ENCODE measurements at regions not wholly inside any gene's neighbourhood (a gene's known extent, or its start where the extent isn't known, plus 50 kb on each side); places are given as distances from the start of the nearest gene placed in this dataset.
A peak's percentile ranks its signal among the peaks of the same experiment; 100 is the strongest.

DNA sequence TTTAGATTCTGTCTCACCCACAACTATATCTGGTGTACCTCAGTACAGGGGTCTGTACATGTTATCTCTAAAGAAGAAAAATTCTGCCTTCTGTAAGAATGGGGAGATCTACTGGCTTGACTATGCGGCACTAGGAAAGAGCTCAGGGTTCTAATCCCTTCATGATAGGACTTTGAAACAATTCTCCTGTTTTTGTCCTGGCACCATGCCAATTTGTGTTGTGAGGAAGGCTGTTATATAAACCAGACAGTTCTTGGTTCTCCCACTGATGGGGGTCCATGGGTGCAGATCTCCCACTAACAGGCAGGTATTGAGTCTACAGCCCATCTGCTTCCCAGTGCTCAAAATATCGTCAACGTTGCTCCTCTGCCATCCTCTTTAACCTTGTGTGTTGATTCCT lies 883.7 kb downstream of the GALC start:
- no peak overlapping the region for H3K4me3 ChIP-seq (ENCODE audit: low read length)
- H3K9me3 ChIP-seq (ENCODE audit: control insufficient read depth, insufficient read depth, low read length), result no peaks in the 10 kb centered on the region
- H3K36me3 Mint-ChIP-seq, result peaks cover 9% of the 10 kb centered on the region
- intact Hi-C loops (cut with micrococcal nuclease), result no loop called here
- H3K4me3 Mint-ChIP-seq, result no peak overlapping the region
- H3K4me1 ChIP-seq (ENCODE audit: control insufficient read depth, insufficient read depth, low read length), result no peaks in the 10 kb centered on the region
- H3K9me3 Mint-ChIP-seq, result peaks cover 14 to 20% of the 10 kb centered on the region in 2 donors
- ATAC-seq, result no peak
- no peaks in the 10 kb centered on the region for H3K36me3 ChIP-seq (ENCODE audit: control insufficient read depth, insufficient read depth, low read length)
- no peak overlapping the region for H3K27ac Mint-ChIP-seq
- H3K27me3 ChIP-seq (ENCODE audit: control insufficient read depth, insufficient read depth, low read length), result no peaks in the 10 kb centered on the region
- H3K27me3 Mint-ChIP-seq (ENCODE audit: low read depth in 2 of 2), result no peaks in the 10 kb centered on the region
- 95% methylated on average over 1 of the region's 3 CpGs for WGBS (ENCODE audit: insufficient coverage)
- TF ChIP-seq, protein P1, sequence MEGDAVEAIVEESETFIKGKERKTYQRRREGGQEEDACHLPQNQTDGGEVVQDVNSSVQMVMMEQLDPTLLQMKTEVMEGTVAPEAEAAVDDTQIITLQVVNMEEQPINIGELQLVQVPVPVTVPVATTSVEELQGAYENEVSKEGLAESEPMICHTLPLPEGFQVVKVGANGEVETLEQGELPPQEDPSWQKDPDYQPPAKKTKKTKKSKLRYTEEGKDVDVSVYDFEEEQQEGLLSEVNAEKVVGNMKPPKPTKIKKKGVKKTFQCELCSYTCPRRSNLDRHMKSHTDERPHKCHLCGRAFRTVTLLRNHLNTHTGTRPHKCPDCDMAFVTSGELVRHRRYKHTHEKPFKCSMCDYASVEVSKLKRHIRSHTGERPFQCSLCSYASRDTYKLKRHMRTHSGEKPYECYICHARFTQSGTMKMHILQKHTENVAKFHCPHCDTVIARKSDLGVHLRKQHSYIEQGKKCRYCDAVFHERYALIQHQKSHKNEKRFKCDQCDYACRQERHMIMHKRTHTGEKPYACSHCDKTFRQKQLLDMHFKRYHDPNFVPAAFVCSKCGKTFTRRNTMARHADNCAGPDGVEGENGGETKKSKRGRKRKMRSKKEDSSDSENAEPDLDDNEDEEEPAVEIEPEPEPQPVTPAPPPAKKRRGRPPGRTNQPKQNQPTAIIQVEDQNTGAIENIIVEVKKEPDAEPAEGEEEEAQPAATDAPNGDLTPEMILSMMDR (IDR thresholded peaks at IDR 0.05), result no peak
- H3K4me1 Mint-ChIP-seq, result no peaks in the 10 kb centered on the region
- peak in 1 of 2 donors; percentile 1 for DNase-seq
- no peak overlapping the region for H3K27ac ChIP-seq (ENCODE audit: low read length)

DNA sequence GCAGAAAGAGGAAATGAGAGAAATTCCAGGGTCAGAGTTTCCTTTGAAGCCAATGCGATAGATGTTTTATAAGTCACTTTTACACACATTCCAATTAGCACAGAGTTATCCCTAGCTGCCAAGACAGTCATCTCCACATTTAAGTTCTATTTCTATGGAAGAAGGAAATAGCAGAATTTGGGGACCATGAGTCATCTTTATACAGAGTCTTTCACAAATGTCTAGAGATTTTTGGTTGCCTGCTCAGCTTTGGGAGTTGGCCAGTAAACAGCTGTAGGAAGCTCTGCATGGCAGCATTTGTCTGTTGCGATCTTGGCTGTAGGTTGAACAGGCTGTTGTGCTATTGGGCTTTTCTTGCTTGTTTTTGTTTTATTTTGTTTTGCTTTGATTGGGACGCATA lies 884.3 kb downstream of the GALC start:
- 91% methylated on average over 2 of the region's 3 CpGs for WGBS (ENCODE audit: insufficient coverage)
- H3K4me3 Mint-ChIP-seq, result no peak overlapping the region
- no peaks in the 10 kb centered on the region for H3K9me3 ChIP-seq (ENCODE audit: control insufficient read depth, insufficient read depth, low read length)
- no peaks in the 10 kb centered on the region for H3K4me1 Mint-ChIP-seq
- H3K4me3 ChIP-seq (ENCODE audit: low read length), result no peak overlapping the region
- intact Hi-C loops (cut with micrococcal nuclease), result no loop called here
- H3K27me3 ChIP-seq (ENCODE audit: control insufficient read depth, insufficient read depth, low read length), result no peaks in the 10 kb centered on the region
- ATAC-seq, result no peak
- H3K27me3 Mint-ChIP-seq (ENCODE audit: low read depth in 2 of 2), result no peaks in the 10 kb centered on the region
- DNase-seq, result no peak
- H3K4me1 ChIP-seq (ENCODE audit: control insufficient read depth, insufficient read depth, low read length), result no peaks in the 10 kb centered on the region
- H3K27ac ChIP-seq (ENCODE audit: low read length), result no peak overlapping the region
- H3K9me3 Mint-ChIP-seq, result peaks cover 14 to 20% of the 10 kb centered on the region in 2 donors
- H3K36me3 Mint-ChIP-seq, result peaks cover 9% of the 10 kb centered on the region
- H3K36me3 ChIP-seq (ENCODE audit: control insufficient read depth, insufficient read depth, low read length), result no peaks in the 10 kb centered on the region
- no peak overlapping the region for H3K27ac Mint-ChIP-seq
- TF ChIP-seq, protein P1 (IDR thresholded peaks at IDR 0.05), result no peak

DNA sequence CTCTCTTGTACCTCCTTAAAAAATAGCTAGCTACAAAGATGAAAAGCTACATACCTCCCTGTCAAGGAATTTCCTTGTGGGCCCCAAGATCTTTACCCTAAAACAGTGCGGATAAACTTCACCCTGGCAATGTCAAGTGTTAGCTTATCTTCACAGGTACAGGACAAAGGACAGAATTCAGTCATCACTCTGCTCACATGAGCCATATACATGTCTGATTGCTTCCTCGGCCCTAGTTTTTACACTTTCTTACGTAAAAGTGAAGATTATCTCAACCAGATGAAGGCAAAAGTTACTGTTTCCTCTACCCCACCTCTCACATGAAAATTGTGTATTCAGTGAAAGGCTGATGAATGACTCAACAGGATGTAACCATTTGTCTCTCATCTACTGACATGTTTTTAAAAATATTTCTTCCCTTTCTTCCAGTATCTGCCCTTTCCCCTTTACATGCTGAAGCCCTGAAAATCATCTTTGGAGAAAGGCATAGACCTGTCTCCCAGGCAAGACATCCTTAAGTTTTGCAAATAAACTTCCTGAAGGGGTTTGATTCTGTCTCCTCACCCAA lies 890.1 kb downstream of the GALC start:
- Mint-ChIP-seq H3K4me3 (no peak overlapping the region), H3K9me3 (peaks cover 11 to 20% of the 10 kb centered on the region in 2 donors), H3K36me3 (no peaks in the 10 kb centered on the region), H3K4me1 (no peaks in the 10 kb centered on the region), H3K27me3 (ENCODE audit: low read depth in 2 of 2) (no peaks in the 10 kb centered on the region), H3K27ac (no peak overlapping the region)
- Histone ChIP-seq H3K27me3 (ENCODE audit: control insufficient read depth, insufficient read depth, low read length) (no peaks in the 10 kb centered on the region), H3K4me1 (ENCODE audit: control insufficient read depth, insufficient read depth, low read length) (no peaks in the 10 kb centered on the region), H3K4me3 (ENCODE audit: low read length) (no peak overlapping the region), H3K9me3 (ENCODE audit: control insufficient read depth, insufficient read depth, low read length) (no peaks in the 10 kb centered on the region), H3K36me3 (ENCODE audit: control insufficient read depth, insufficient read depth, low read length) (no peaks in the 10 kb centered on the region), H3K27ac (ENCODE audit: low read length) (no peak overlapping the region)
- WGBS (ENCODE audit: insufficient coverage), result 81% methylated on average over 3 of the region's 3 CpGs
- ATAC-seq, result no peak
- TF ChIP-seq, protein P1 (IDR thresholded peaks at IDR 0.05), result no peak
- no peak for DNase-seq
- intact Hi-C loops (cut with micrococcal nuclease), result no loop called here

DNA sequence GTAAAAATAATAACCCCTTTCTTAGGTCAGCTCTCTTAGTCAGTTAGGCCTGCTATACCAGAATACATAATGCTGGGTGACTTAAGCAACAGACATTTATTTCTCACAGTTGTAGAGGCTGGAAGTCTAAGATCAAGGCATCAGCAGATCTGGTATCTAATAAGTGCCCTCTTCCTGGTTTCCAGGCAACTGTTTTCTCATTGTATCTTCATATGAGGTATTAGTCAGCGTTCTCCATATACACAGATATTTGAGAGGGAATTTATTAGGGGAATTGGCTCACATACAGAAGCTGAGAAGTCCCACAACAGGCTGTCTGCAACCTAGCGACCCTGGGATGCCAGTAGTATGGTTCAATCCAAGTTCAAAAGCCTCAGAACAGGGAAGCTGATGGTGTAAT lies 896.0 kb downstream of the GALC start:
- Histone ChIP-seq H3K27me3 (ENCODE audit: control insufficient read depth, insufficient read depth, low read length) (no peaks in the 10 kb centered on the region), H3K4me1 (ENCODE audit: control insufficient read depth, insufficient read depth, low read length) (no peaks in the 10 kb centered on the region), H3K36me3 (ENCODE audit: control insufficient read depth, insufficient read depth, low read length) (no peaks in the 10 kb centered on the region), H3K4me3 (ENCODE audit: low read length) (no peak overlapping the region), H3K27ac (ENCODE audit: low read length) (no peak overlapping the region), H3K9me3 (ENCODE audit: control insufficient read depth, insufficient read depth, low read length) (no peaks in the 10 kb centered on the region)
- DNase-seq (no peak), ATAC-seq (no peak)
- no peaks in the 10 kb centered on the region for H3K4me1 Mint-ChIP-seq
- H3K9me3 Mint-ChIP-seq, result peaks cover 13 to 26% of the 10 kb centered on the region in 2 donors
- H3K36me3 Mint-ChIP-seq, result no peaks in the 10 kb centered on the region
- no peaks in the 10 kb centered on the region for H3K27me3 Mint-ChIP-seq (ENCODE audit: low read depth in 2 of 2)
- no peak overlapping the region for H3K27ac Mint-ChIP-seq
- TF ChIP-seq, protein P1 (IDR thresholded peaks at IDR 0.05), result no peak
- 76% methylated on average over 2 of the region's 2 CpGs for WGBS (ENCODE audit: insufficient coverage)
- intact Hi-C loops (cut with micrococcal nuclease), result no loop called here
- H3K4me3 Mint-ChIP-seq, result no peak overlapping the region
